SU-DHL-6 (cell line): ENCODE measurements at regions not wholly inside any gene's neighbourhood (a gene's known extent, or its start where the extent isn't known, plus 50 kb on each side); places are given as distances from the start of the nearest gene placed in this dataset.
"Not testable (repeated sequence)": the region's sequence is repeated elsewhere in the genome, so short reads cannot be mapped to it uniquely, and the experiment has no call there.

Source experiments
- H2AFZ ChIP-seq: fragments of 200-600 bp; sonication (generic); 2 replicates; pipeline ENCODE4 v1.6.1; 2014; ENCODE audit warnings: low read depth, mild to moderate bottlenecking, moderate library complexity, mixed read lengths, antibody characterized with exemption, low read length; ENCODE audit not compliant: severe bottlenecking
- H3F3A ChIP-seq: fragments of 200-600 bp; shearing (Covaris generic); 2 replicates; pipeline ENCODE4 v1.6.0; 2016; ENCODE audit warnings: antibody characterized with exemption, mild to moderate bottlenecking; ENCODE audit not compliant: insufficient read depth
- H3K27ac ChIP-seq: fragments of 200-600 bp; sonication (generic); 2 replicates; pipeline ENCODE4 v1.5.1; 2016; ENCODE audit warnings: low read depth, mild to moderate bottlenecking, low read length, moderate library complexity, mixed read lengths
- H3K27me3 ChIP-seq: fragments of 200-600 bp; sonication (generic), shearing (Covaris generic); 2 replicates; pipeline ENCODE4 v1.6.0; 2014; ENCODE audit warnings: mild to moderate bottlenecking, low read length
- H3K36me3 ChIP-seq: fragments of 200-600 bp; sonication (generic); 2 replicates; pipeline ENCODE4 v1.6.1; 2014; ENCODE audit warnings: mild to moderate bottlenecking, low read length, mixed read lengths
- H3K4me2 ChIP-seq: fragments of 300-600, 200-600 bp; shearing (Covaris generic), sonication (generic); 2 replicates; pipeline ENCODE4 v1.6.0; 2014; ENCODE audit warnings: low read length, low read depth, mild to moderate bottlenecking; ENCODE audit not compliant: poor library complexity, severe bottlenecking
- H3K4me3 ChIP-seq: fragments of 200-600 bp; sonication (generic); 2 replicates; pipeline ENCODE4 v1.5.1; 2014; ENCODE audit warnings: antibody characterized with exemption, low read length, mild to moderate bottlenecking, mixed read lengths; ENCODE audit not compliant: insufficient read depth, poor library complexity, severe bottlenecking
- H3K79me2 ChIP-seq: fragments of 200-600 bp; sonication (generic); 2 replicates; pipeline ENCODE4 v1.6.1; 2014; ENCODE audit warnings: mild to moderate bottlenecking, low read length, moderate library complexity; ENCODE audit not compliant: insufficient read depth
- H3K9ac ChIP-seq: fragments of 200-600 bp; sonication (generic); 2 replicates; pipeline ENCODE4 v1.7.0; 2014; ENCODE audit warnings: mild to moderate bottlenecking, low read length
- H3K9me2 ChIP-seq: fragments of 200-600 bp; sonication (generic); replicated peaks from 2 replicates; pipeline ENCODE4 v1.6.1; 2014; ENCODE audit warnings: low read length; ENCODE audit not compliant: insufficient read depth
- H3K9me3 ChIP-seq: fragments of 200-600 bp; sonication (generic); 2 replicates; pipeline ENCODE4 v1.6.1; 2014; ENCODE audit warnings: low read length, mixed read lengths; ENCODE audit not compliant: insufficient read depth
- H4K20me1 ChIP-seq: fragments of 200-600 bp; sonication (generic); 2 replicates; pipeline ENCODE4 v1.6.1; 2014; ENCODE audit warnings: low read depth, mild to moderate bottlenecking, antibody characterized with exemption, low read length, moderate library complexity, mixed read lengths

GRCh38 chr7:149930374-149931068 lies 56.8 kb downstream of the ATP6V0E2 start:
- not testable (repeated sequence) for H3K9me3 ChIP-seq, H3K27ac ChIP-seq, H3K9me2 ChIP-seq, H3K4me2 ChIP-seq, H3K27me3 ChIP-seq, H3K4me3 ChIP-seq, H3K36me3 ChIP-seq, H3F3A ChIP-seq, H3K79me2 ChIP-seq, H2AFZ ChIP-seq, H3K9ac ChIP-seq, H4K20me1 ChIP-seq

DNA sequence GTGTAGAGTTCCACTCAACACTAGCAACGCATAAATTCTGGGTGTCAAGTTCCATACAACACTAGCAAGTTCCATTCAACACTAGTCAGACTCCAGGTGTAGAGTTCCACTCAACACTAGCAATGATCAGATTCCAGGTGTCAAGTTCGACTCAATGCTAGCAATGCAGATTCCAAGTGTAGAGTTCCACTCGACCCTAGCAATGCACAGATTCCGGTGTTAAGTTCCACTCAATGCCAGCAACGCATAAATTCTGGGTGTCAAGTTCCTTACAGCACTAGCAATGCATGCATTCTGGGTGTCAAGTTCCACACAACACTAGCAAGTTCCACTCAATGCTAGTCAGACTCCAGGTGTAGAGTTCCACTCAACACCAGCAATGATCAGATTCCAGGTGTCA lies 60.0 kb downstream of the ATP6V0E2 start:
- not testable (repeated sequence) for H3K79me2 ChIP-seq, H4K20me1 ChIP-seq, H2AFZ ChIP-seq, H3K9me2 ChIP-seq, H3K9ac ChIP-seq, H3K4me2 ChIP-seq, H3K27me3 ChIP-seq, H3K9me3 ChIP-seq, H3K27ac ChIP-seq, H3F3A ChIP-seq, H3K4me3 ChIP-seq, H3K36me3 ChIP-seq

- H4K20me1 ChIP-seq, H2AFZ ChIP-seq, H3K4me2 ChIP-seq, H3K36me3 ChIP-seq, H3K79me2 ChIP-seq, H3F3A ChIP-seq, H3K9ac ChIP-seq, H3K9me2 ChIP-seq, H3K27me3 ChIP-seq, H3K9me3 ChIP-seq, H3K4me3 ChIP-seq, H3K27ac ChIP-seq: not testable (repeated sequence)
Observed at GRCh38 chr7:149947346-149947745, 73.6 kb downstream of the ATP6V0E2 start.

DNA sequence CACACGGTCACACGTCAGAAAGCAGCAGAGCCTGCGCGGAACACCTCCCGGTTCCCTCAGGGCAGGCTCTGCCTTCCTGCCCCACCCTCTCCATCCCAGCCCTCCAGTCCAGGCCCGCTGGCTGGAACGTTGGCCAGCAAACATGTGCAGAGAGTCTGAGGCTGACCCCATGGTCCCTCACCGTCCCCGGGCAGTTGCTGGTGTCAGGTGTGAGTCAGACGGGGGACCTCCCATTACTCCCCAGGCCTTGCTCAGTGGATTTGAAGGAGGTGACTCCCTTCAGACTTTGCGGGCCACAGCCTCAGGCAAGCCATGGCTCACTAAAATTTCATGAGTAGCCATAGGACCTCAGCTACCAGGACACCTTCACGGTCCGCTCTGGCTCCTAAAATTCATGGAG lies 74.7 kb downstream of the ATP6V0E2 start:
- not testable (repeated sequence) for H3K4me3 ChIP-seq, H3K27me3 ChIP-seq, H3K9me2 ChIP-seq, H3F3A ChIP-seq, H3K36me3 ChIP-seq, H2AFZ ChIP-seq, H3K4me2 ChIP-seq, H3K9ac ChIP-seq, H4K20me1 ChIP-seq, H3K9me3 ChIP-seq, H3K79me2 ChIP-seq, H3K27ac ChIP-seq

GRCh38 chr7:149949863-149950577 lies 76.3 kb downstream of the ATP6V0E2 start:
- not testable (repeated sequence) for H3K79me2 ChIP-seq, H3K27me3 ChIP-seq, H3K4me3 ChIP-seq, H2AFZ ChIP-seq, H3K4me2 ChIP-seq, H3K27ac ChIP-seq, H3K9me3 ChIP-seq, H3F3A ChIP-seq, H3K9me2 ChIP-seq, H3K9ac ChIP-seq, H3K36me3 ChIP-seq, H4K20me1 ChIP-seq

- not testable (repeated sequence) for H3K9me3 ChIP-seq, H3K79me2 ChIP-seq, H3K4me2 ChIP-seq, H4K20me1 ChIP-seq, H3K9ac ChIP-seq, H2AFZ ChIP-seq, H3K9me2 ChIP-seq, H3K27me3 ChIP-seq, H3K36me3 ChIP-seq, H3K4me3 ChIP-seq, H3K27ac ChIP-seq, H3F3A ChIP-seq
Observed at GRCh38 chr7:149950578-149950924, 76.8 kb downstream of the ATP6V0E2 start.

- not testable (repeated sequence) for H3K27me3 ChIP-seq, H4K20me1 ChIP-seq, H2AFZ ChIP-seq, H3K79me2 ChIP-seq, H3K4me2 ChIP-seq, H3K9me2 ChIP-seq, H3K4me3 ChIP-seq, H3K36me3 ChIP-seq, H3F3A ChIP-seq, H3K9me3 ChIP-seq, H3K27ac ChIP-seq, H3K9ac ChIP-seq
Observed at GRCh38 chr7:149951579-149951978, 77.8 kb downstream of the ATP6V0E2 start.

DNA sequence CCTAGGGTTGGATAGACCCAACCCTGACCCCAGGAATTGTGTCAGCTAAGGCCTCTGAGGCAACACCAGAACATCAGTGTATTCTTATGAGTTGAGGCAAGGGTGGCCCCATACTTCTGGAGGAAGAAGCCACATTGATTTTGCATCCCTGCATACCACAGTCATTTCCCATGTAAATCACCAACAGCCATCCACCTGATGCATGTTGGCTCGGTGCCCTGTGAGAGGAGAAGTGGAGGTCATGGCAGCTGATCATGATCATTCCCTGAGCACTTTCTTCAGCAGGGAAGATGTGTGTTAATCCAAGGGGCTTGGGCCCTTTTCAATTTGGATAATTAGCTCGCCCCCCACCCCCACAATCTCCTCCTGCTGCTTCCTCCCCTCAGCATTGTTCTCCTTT lies 85.1 kb downstream of the ATP6V0E2 start:
- not testable (repeated sequence) for H3K36me3 ChIP-seq, H3K4me2 ChIP-seq, H3K4me3 ChIP-seq, H3F3A ChIP-seq, H3K79me2 ChIP-seq, H2AFZ ChIP-seq, H3K27me3 ChIP-seq, H4K20me1 ChIP-seq, H3K9me2 ChIP-seq, H3K9ac ChIP-seq, H3K27ac ChIP-seq
- peaks cover 14% of the 10 kb centered on the region; the same call in 1 of the 2 replicates for H3K9me3 ChIP-seq
